HG03521 (cell line): ENCODE measurements at regions not wholly inside any gene's neighbourhood (a gene's known extent, or its start where the extent isn't known, plus 50 kb on each side); places are given as distances from the start of the nearest gene placed in this dataset.

Experiments used
- ATAC-seq: cut with Tn5 transposase; IDR thresholded peaks from one replicate; pipeline ENCODE4 v1.9.1; 2021; ENCODE audit warnings: mild to moderate bottlenecking, moderate library complexity; ENCODE audit not compliant: unreplicated experiment

- no peak for ATAC-seq
Observed at GRCh38 chr14:46788994-46789393, 137.4 kb upstream of the RPL10L start.

DNA sequence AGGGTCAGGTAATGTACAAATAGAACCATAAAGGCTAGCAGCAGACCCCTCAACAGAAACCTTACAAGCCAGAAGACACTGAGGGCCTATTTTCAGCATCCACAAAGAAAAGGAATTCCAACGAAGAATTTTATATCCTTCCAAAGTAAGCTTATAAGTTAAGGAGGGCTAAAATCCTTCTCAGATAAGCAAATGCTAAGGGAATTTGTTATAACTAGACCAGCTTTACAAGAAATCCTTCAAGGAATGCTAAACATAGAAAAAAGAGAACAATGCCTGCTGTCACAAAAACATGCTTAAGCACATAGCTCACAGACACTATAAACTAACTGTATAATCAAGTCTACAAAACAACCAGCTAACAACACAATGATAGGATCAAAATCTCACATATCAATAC lies 130.7 kb upstream of the RPL10L start:
- ATAC-seq, result no peak

- peak; percentile 98 for ATAC-seq
Observed at GRCh38 chr14:46769292-46769691, 117.7 kb upstream of the RPL10L start.

DNA sequence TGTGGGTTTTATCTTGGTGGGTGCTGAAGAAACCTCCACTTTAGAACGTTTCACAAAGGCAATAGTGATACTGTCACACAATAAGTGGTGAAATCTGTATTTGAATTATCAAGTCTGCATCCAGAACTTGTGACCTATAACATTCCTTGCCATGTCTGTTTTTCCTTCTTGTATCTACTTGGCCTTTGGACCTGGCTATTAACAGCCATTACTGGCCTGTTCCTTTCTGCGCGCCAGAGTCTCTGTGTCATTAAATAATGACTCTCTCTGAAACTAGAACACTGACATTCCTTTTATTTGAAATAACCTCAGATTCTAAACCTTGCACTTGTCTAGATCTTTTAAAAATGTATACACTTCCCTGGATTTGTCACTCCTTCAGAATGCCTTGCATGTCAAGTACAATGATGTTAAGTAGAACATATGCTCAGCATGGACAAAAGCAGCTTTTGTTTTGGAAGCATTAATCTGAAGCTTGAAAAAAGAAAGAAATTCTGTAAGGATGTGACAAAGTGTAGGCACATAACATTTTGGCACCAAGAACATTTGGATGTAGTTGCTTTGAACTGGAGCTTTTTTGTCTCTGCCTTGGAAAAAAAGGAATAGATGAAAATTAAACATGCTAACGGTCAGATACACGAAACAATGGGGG lies 95.5 kb upstream of the RPL10L start:
- no peak for ATAC-seq

DNA sequence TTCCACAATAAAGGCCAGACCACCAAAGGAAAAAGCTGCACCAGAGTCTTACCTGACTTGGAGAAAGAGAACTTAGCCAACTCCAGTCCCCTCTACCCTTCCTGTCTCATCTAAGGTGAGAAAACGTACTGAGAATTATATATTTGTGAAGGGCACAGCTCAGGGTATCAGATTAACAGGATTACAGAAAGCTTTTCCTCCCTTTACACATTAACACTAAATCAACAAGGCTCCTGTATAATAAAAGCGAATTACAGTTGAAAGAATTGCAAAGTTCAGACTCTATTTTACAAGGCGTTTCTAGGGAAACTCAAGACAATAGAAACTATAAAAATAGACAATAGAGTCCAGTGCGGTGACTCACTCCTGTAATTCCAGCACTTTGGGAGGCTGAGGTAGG lies 82.7 kb upstream of the RPL10L start:
- ATAC-seq, result no peak

- ATAC-seq, result no peak
Observed at GRCh38 chr14:46717211-46717610, 65.6 kb upstream of the RPL10L start.
